ENCODE measurements at regions not wholly inside any gene's neighbourhood (a gene's known extent, or its start where the extent isn't known, plus 50 kb on each side); places are given as distances from the start of the nearest gene placed in this dataset.

DNA sequence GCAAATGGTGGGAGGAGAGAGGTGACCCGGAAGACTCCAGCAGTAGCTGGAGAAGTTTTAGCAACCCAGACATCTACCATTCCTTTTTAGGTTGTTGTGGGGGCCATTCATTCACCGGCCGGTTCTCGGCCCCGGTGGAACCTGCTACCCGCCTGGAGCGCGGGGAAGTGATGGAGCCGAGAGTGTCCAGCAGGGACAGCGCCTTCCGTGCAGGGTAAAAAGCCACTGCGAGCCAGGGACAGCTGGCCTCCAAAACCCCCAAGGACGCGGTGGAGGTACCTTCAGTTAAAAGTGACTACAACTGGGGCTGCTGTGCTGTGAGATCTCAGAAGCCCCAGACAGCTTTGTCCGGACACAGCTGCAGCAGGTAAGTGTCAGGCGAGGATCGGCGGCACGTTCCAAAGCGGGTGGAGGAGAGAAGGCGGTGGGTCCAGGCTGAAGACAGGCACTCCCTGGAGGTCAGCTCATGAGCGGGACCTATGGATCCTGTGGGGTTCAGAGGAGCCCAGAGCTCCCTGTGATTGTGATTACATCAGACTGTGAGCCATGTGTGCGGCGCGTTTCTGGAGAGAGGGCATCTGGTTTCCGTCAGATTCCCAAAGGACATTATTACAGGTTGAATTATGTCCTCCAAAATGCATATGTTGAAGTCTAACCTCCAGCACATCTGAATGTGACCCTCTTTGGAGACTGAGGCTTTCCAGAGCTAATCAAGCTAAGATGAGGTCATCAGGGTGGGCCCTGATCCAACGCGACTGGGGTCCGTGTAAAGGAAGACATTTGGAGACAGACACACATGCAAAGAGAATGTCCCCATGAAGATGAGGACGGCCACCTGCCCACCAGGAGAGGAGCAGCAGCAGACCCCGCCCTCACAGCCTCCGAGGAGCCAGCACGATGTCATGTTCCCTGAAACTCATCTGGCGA, 276.3 kb downstream of the EIPR1 start:
- no peak for DNase-seq

DNA sequence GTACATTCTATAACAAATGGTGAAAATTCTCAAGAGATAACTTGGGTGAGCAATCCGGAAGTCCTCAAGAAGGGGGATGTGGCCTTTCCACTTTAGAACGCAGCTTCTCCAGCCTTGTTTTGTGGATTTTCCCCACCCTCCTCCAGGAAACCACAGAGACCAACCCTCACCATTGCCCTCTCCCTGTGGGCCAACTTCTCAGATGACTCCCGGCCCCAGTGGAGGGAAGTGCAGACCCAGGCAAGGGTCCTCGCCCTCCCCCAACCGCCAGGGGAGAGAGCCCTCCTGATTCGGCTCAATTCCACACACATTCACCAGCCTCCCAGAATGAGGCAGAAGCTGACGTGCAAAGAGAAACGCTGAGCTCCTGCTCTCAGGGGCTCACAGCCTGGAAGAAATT, 277.2 kb downstream of the EIPR1 start:
- no peak for DNase-seq

GRCh38 chr2:3099860-3100234, 277.8 kb downstream of the EIPR1 start:
- DNase-seq = no peak

DNA sequence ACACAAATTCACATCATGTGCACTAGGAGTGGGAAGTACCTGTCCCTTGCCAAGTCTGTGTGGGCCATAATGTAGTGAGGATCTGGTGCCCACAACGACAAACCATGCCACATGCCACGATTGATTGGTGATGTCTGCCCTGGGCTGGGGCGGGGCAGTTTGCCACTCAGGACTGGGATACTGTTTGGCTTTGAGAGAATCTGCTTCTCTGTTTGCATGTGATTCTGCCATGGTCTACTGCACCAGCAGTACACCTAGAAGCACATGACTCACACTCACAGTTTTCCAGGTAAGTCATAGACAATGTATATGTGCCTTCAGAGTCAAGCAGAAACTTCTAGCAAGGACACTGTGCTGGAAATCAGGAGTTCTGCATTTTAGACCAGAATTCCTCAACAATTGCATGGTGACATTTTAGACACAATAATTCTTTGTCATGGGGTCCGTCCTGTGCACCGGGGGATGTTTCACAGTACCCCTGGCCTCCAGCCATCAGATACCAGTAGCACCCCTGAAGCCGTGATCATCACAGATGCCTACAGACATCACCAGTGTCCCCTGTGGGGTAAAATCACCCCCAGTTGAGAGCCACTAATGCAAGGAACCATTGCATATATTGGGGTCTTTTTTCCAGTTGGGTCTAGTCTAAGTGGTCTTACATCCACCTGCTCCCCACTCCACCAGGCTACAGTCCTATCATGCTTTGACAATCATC, 278.3 kb downstream of the EIPR1 start:
- no peak for DNase-seq

- DNase-seq = no peak
These were observed 279.4 kb downstream of the EIPR1 start for GRCh38 chr2:3098231-3098630.

DNA sequence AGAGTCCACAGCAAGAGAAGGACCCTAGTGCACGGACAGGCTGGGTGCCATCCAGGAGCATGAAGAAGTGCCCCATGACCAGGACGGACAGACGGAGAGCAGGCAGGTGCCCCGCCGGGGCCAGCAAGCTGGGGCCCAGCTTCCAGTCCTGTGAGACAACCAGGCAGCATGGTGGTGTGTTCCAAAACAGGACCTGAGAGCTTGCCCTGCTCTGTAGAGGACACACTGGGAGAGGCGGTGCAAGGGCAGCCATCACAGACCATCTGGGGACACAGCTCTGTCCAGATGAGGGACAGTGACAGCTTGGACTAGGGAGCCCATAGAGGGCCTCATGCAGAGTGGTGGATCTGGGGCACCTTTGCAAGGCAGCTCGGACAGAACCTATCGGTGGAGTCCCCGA, 279.8 kb downstream of the EIPR1 start:
- DNase-seq = no peak

DNA sequence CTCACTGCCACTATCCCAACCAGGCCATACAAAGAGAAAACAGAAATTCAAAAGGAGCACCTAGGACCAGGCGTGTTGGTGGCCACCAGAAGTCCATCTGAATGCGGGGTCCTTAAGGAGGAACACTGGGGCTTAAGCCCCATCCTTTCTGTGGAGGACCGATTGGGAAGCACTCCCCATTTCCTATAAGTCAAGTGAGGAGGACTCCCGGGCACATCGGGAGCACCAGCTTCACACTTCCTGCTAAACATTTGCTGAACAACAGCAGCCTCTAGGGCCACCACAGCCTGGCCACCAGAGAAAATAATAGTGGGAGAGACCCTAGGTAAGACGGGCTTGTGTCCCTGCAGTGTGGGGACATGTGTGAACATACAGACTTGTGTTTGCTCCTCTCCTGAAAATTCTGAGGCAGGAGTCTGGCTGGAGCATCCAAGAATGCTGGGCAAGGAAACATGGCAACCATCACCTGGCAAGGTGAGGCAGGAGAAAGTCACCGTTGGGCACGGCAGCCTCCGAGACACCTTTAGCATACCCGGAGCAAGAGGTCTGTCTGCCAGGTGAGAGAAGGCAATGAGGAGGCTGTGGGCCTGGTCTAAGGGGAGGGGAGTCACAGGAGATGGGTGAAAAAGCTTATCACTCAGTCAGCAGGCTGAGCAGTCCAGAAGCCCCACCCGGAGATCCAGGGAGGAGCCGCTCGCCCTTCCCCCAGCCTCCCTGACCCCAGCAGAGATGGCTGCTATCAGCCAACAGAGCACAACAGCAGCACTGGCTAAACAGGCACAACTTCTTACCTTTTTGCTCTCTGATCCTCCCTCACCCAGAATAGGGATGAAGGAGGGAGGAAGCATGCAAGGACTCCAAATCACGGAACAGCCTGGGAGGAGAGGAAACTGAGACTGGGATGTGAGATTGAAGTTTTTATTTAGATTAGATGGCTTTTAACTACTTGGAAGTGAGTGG, 282.3 kb downstream of the EIPR1 start:
- DNase-seq = no peak

DNA sequence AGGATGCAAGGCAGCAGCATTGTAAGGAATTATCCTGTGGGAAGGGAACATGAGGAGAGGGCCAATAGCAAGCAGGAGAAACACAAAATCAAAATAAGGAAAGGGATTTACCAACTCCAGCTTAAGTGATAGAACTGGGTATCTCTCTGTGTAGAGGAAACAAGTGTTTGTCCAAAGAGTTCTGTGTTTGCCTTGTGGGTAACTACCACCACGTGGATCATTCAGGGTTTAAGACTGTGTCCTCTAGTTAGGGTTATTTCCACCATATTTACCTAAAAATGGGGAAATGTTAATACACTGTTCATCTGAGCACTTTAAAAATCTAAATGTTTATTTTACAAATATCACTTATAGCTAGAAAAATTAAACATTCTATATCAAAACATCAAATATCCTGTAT, 283.3 kb downstream of the EIPR1 start:
- no peak for DNase-seq

- no peak for DNase-seq
These were observed 285.9 kb downstream of the EIPR1 start for GRCh38 chr2:3091696-3092095.

DNA sequence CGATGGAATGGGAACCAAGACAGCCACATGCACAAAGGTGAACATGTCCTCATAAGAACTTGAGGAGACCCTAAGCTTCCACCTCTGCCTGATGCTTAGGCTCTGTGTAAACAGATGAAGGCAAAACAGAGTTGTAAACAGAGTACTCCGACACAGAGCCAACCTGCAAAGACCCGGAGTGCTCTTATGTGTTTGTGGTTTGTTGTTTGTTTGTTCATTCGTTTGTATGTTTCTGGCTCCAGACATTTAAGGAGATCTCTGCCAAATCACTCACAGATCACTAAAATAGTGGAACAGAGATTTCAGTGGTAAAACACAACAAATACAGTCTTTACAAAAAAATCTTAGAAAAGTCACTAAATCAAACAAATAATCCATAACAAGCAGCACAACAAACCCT, 294.9 kb downstream of the EIPR1 start:
- DNase-seq = no peak

DNA sequence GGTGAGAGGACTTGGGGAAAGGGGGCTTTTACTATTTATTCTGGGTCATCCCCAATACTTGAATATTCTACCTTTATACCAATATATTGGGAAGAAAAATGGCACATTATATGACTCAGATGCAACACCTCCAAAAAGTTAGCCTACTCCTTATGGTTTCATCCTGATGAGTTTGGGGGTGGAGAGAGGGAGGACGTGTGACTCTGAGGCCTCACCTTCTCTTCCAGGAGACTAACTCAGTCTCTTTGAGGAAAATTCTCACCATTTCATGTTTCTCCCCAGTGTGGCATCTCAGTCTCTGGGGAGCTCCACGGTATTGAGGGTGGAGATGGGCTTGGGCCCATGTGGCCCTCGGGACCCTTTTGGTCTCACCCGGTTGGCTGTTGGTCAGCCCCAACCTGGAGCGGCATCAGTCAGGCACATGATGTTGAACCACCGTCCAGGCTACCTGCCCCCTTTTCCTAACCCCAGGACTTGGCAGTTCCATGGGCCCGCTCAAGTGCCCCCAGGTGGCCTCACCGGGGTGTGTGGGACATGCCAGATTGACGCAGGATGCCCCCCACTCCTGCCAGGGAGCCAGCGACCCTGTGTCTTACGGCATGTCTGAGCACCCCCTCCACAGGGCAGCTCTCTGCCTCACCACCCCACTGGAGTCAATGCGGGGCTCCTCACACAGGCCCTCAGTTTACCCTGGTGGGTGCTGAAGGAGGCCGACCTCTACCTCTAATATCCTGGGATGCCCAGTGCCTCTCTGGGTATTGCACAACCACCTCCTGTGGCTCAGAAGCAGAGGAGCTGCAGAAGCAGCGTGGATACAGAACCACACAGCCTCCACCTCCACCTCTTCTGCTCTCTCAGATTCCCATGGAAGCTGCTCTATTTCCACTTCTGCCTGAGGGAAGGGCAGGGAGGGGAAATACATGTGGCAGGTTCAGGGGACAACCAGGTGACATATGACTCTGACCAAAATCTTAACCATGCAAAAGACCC, 297.4 kb downstream of the EIPR1 start:
- no peak for DNase-seq

DNA sequence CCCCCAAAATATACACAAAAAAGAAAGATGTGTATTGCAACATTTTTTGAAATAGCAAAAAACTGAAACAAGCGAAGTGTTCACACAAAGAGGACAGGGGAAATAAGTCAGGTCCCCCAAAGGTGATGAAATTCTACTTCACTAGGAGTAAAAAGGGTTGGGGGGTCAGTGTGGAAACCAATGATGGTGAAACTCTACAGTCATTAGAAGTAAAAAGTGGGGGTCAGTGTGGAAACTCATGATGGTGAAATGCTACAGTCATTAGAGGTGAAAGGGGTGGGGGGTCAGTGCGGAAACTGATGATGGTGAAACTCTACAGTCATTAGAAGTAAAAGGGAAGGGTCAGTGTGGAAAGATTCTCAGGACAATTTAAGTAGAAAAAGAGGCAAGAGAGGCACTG, 298.2 kb downstream of the EIPR1 start:
- DNase-seq = no peak

- DNase-seq = no peak
These were observed 298.9 kb downstream of the EIPR1 start for GRCh38 chr2:3078684-3079083.

DNA sequence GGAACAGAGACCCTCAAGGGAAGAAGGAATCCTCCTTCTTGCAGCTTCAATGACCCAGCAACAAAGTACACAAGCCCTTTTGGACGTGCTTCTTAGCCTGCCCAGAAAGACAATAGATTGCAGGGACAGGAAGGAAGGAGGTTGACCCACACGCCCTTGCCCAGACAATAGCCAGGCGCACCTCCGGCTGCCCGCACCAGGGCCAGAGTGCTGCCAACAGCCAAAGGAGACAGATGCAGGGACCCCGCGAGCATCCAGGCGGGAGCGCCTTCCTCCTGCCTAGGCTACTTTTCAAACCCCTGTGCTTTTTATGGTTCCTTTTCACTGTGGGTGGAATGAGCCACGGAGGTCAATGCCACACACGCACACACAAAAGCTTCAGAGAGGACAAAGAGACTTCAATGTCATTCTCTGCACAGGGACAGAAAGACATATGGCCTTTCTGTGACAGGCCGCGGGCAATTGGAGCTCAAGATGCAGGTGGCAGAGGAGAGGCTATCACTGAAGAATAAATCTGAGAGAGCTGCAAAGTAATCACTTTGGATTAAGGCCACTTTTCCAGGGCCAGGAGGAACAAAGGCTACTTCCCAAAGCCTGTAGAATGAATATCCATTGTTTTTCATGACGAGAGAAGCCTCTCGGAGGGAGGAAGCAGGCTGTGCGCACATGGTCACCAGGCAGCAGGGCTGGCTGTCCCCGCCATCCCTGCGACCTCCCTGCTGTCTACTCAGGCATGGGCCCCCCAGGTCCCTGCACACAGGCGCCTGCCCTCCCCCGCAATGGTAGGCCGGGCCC, 300.6 kb downstream of the EIPR1 start:
- DNase-seq = no peak

GRCh38 chr2:3075991-3076340, 301.7 kb downstream of the EIPR1 start:
- DNase-seq = no peak

GRCh38 chr2:3075316-3075990, 302.2 kb downstream of the EIPR1 start:
- no peak for DNase-seq

GRCh38 chr2:3073704-3074103, 303.9 kb downstream of the EIPR1 start:
- no peak for DNase-seq

DNA sequence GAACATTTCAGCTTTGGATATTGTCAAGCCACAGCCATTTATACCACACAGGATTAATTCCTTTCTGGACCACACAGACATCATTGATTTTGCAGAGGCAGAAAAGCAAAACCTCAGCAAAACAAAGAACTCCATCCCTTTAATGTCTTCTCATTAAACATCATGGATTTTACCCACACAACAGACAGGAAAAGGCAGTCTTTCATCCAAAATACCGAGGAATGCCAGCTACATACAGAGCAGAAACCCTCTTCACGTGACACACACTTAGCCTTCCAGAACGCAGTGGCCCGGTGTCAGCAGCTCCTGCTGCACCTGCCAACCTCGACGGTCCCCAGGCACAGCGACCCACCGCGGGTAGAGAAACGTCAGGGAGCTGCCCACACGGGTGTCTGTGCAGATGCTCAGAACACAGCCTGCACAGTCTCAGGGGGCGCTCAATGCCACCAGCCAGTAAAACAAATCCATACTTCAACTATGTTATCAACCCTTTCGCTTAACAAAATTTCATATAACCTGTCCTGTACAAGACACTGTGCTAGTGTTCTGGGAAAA, 304.5 kb downstream of the EIPR1 start:
- peak in 4 of 56 donors; percentile 3 to 28 (median 18) for DNase-seq

All from nucleus accumbens (tissue), 56 donors.